A549 (cell line): ENCODE measurements at regions not wholly inside any gene's neighbourhood (a gene's known extent, or its start where the extent isn't known, plus 50 kb on each side); places are given as distances from the start of the nearest gene placed in this dataset.

ENCODE experiments used
- CEBPB ChIP-seq, 2 experiments: fragments of >200 bp in 1 of 2; sonication (Bioruptor Twin) in 1 of 2; formaldehyde crosslinking in 1 of 2; IDR thresholded peaks; 2 replicates each; pipeline ENCODE4 v1.6.1; 2012 to 2016
- CHD2 ChIP-seq: fragments of 150-350 bp; IDR thresholded peaks from 2 replicates; pipeline ENCODE4 v1.6.1; 2014; ENCODE audit warnings: low read length; ENCODE audit not compliant: partially characterized antibody
- FOSB ChIP-seq: fragments of 250-450 bp; sonication (Bioruptor Pico); IDR thresholded peaks from 2 replicates; pipeline ENCODE4 v1.5.0; 2020; ENCODE audit warnings: mild to moderate bottlenecking, moderate library complexity
- MYC ChIP-seq: IDR thresholded peaks from 2 replicates; pipeline ENCODE4 v1.6.1; 2012; ENCODE audit warnings: mild to moderate bottlenecking, inconsistent platforms, low read length, improper control_type of control experiment, borderline replicate concordance
- POLR2A ChIP-seq: IDR thresholded peaks from 2 replicates; pipeline ENCODE4 v1.6.1; 2012; ENCODE audit warnings: mild to moderate bottlenecking, low read length
- TP53 ChIP-seq: fragments of 250-450 bp; sonication (Bioruptor Pico); IDR thresholded peaks from 2 replicates; pipeline ENCODE4 v1.5.0; 2021; ENCODE audit warnings: mild to moderate bottlenecking, moderate library complexity
- TF ChIP-seq, protein P1 (sequence below): fragments of >200 bp; sonication (Bioruptor Twin); formaldehyde crosslinking; IDR thresholded peaks from 3 replicates; pipeline ENCODE4 v1.5.1; 2016

GRCh38 chr13:73549717-73550116 is 490.9 kb downstream of the KLF5 start:
- no peak for TF ChIP-seq TP53 (CRISPR knock-in tag)
- TF ChIP-seq, protein P1, sequence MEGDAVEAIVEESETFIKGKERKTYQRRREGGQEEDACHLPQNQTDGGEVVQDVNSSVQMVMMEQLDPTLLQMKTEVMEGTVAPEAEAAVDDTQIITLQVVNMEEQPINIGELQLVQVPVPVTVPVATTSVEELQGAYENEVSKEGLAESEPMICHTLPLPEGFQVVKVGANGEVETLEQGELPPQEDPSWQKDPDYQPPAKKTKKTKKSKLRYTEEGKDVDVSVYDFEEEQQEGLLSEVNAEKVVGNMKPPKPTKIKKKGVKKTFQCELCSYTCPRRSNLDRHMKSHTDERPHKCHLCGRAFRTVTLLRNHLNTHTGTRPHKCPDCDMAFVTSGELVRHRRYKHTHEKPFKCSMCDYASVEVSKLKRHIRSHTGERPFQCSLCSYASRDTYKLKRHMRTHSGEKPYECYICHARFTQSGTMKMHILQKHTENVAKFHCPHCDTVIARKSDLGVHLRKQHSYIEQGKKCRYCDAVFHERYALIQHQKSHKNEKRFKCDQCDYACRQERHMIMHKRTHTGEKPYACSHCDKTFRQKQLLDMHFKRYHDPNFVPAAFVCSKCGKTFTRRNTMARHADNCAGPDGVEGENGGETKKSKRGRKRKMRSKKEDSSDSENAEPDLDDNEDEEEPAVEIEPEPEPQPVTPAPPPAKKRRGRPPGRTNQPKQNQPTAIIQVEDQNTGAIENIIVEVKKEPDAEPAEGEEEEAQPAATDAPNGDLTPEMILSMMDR: no peak
- no peak for TF ChIP-seq POLR2A
- no peak for TF ChIP-seq FOSB
- TF ChIP-seq CEBPB (IDR thresholded peaks at IDR 0.05): no peak
- TF ChIP-seq MYC: no peak
- TF ChIP-seq CHD2: no peak
